ENCODE measurements at regions not wholly inside any gene's neighbourhood (a gene's known extent, or its start where the extent isn't known, plus 50 kb on each side); places are given as distances from the start of the nearest gene placed in this dataset.
"Not testable (repeated sequence)": the region's sequence is repeated elsewhere in the genome, so short reads cannot be mapped to it uniquely, and the experiment has no call there.

GRCh38 chr2:75389271-75389670 lies 171.5 kb downstream of the EVA1A start:
- no peak for DNase-seq (ENCODE audit: low read depth, low spot score)

GRCh38 chr2:75381032-75381431 lies 179.7 kb downstream of the EVA1A start:
- no peak for DNase-seq (ENCODE audit: low read depth, low spot score)

GRCh38 chr2:75379476-75380210 lies 180.3 kb upstream of the TACR1 start:
- no peak for DNase-seq (ENCODE audit: low read depth, low spot score)

- no peak for DNase-seq (ENCODE audit: low read depth, low spot score)
These were observed 176.6 kb upstream of the TACR1 start for GRCh38 chr2:75375646-75376582.

GRCh38 chr2:75374414-75374957 lies 175.2 kb upstream of the TACR1 start:
- not testable (repeated sequence) for DNase-seq (ENCODE audit: low read depth, low spot score)

- DNase-seq (ENCODE audit: low read depth, low spot score) = no peak
These were observed 168.1 kb upstream of the TACR1 start for GRCh38 chr2:75367401-75367800.

- no peak for DNase-seq (ENCODE audit: low read depth, low spot score)
These were observed 162.2 kb upstream of the TACR1 start for GRCh38 chr2:75361486-75361885.

GRCh38 chr2:75360945-75361344 lies 161.6 kb upstream of the TACR1 start:
- no peak for DNase-seq (ENCODE audit: low read depth, low spot score)

GRCh38 chr2:75356865-75357264 lies 157.5 kb upstream of the TACR1 start:
- no peak for DNase-seq (ENCODE audit: low read depth, low spot score)

GRCh38 chr2:75353131-75353530 lies 153.8 kb upstream of the TACR1 start:
- no peak for DNase-seq (ENCODE audit: low read depth, low spot score)

- DNase-seq (ENCODE audit: low read depth, low spot score) = no peak
These were observed 149.0 kb upstream of the TACR1 start for GRCh38 chr2:75348307-75348706.

- no peak for DNase-seq (ENCODE audit: low read depth, low spot score)
These were observed 144.8 kb upstream of the TACR1 start for GRCh38 chr2:75344146-75344545.

GRCh38 chr2:75342504-75343175 lies 143.3 kb upstream of the TACR1 start:
- DNase-seq (ENCODE audit: low read depth, low spot score) = no peak

- no peak for DNase-seq (ENCODE audit: low read depth, low spot score)
These were observed 141.2 kb upstream of the TACR1 start for GRCh38 chr2:75340560-75340959.

GRCh38 chr2:75338461-75338860 lies 139.1 kb upstream of the TACR1 start:
- no peak for DNase-seq (ENCODE audit: low read depth, low spot score)

- no peak for DNase-seq (ENCODE audit: low read depth, low spot score)
These were observed 138.3 kb upstream of the TACR1 start for GRCh38 chr2:75337619-75338018.

- no peak for DNase-seq (ENCODE audit: low read depth, low spot score)
These were observed 137.7 kb upstream of the TACR1 start for GRCh38 chr2:75337016-75337415.

- no peak for DNase-seq (ENCODE audit: low read depth, low spot score)
These were observed 137.1 kb upstream of the TACR1 start for GRCh38 chr2:75336451-75336850.

GRCh38 chr2:75334076-75334475 lies 134.8 kb upstream of the TACR1 start:
- DNase-seq (ENCODE audit: low read depth, low spot score) = no peak

- no peak for DNase-seq (ENCODE audit: low read depth, low spot score)
These were observed 134.3 kb upstream of the TACR1 start for GRCh38 chr2:75333646-75334045.

- DNase-seq (ENCODE audit: low read depth, low spot score) = no peak
These were observed 128.8 kb upstream of the TACR1 start for GRCh38 chr2:75328156-75328555.

GRCh38 chr2:75327334-75327733 lies 128.0 kb upstream of the TACR1 start:
- DNase-seq (ENCODE audit: low read depth, low spot score) = no peak
